B cell (primary cell): ENCODE measurements at regions not wholly inside any gene's neighbourhood (a gene's known extent, or its start where the extent isn't known, plus 50 kb on each side); places are given as distances from the start of the nearest gene placed in this dataset.

ENCODE experiments used
- CTCF ChIP-seq: fragments of 200-600 bp; IDR thresholded peaks from one replicate; pipeline ENCODE4 v1.8.0; 2022; ENCODE audit warnings: antibody characterized with exemption, mild to moderate bottlenecking
- EZH2 ChIP-seq: IDR thresholded peaks from 2 replicates; pipeline ENCODE4 v1.6.1; 2012; ENCODE audit warnings: borderline replicate concordance, low read depth, mild to moderate bottlenecking, moderate library complexity, low read length; ENCODE audit not compliant: insufficient read depth, poor library complexity, severe bottlenecking

- TF ChIP-seq CTCF (no peak), EZH2 (no peak)
Measured at GRCh38 chr12:114821570-114821969, 137.6 kb upstream of the TBX3 start.
